ENCODE measurements at regions not wholly inside any gene's neighbourhood (a gene's known extent, or its start where the extent isn't known, plus 50 kb on each side); places are given as distances from the start of the nearest gene placed in this dataset.

DNA sequence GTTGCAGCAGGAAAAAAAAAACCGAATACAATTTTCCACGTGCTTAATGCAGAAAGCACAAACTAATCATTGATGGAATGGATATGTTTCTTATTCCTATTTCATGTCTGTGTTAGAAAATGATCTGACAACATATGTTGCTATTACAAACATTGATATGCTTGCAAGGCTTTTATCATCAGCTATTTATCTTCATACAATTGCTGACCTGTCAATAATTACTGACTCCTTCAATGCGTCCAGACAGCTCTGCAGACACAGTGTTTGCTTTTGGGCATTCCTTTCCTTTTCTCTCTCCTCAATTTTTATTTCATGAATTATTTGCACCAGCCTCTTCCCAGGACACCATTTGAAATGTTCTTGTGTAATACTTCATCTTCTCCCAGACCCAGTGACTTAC lies 246.2 kb downstream of the SEC23IP start:
- TF ChIP-seq, protein P1, sequence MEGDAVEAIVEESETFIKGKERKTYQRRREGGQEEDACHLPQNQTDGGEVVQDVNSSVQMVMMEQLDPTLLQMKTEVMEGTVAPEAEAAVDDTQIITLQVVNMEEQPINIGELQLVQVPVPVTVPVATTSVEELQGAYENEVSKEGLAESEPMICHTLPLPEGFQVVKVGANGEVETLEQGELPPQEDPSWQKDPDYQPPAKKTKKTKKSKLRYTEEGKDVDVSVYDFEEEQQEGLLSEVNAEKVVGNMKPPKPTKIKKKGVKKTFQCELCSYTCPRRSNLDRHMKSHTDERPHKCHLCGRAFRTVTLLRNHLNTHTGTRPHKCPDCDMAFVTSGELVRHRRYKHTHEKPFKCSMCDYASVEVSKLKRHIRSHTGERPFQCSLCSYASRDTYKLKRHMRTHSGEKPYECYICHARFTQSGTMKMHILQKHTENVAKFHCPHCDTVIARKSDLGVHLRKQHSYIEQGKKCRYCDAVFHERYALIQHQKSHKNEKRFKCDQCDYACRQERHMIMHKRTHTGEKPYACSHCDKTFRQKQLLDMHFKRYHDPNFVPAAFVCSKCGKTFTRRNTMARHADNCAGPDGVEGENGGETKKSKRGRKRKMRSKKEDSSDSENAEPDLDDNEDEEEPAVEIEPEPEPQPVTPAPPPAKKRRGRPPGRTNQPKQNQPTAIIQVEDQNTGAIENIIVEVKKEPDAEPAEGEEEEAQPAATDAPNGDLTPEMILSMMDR (IDR thresholded peaks at IDR 0.05) = no peak
- no peak for TF ChIP-seq EZH2 (IDR thresholded peaks at IDR 0.05; ENCODE audit: borderline replicate concordance, insufficient read depth, low read depth, low read length, poor library complexity, severe bottlenecking)
